Activated CD4-positive, alpha-beta T cell treated with anti-CD3 and anti-CD28 coated beads, Interleukin-2, amount 50 U/mL, for 48 hours (primary cell): ENCODE measurements at regions not wholly inside any gene's neighbourhood (a gene's known extent, or its start where the extent isn't known, plus 50 kb on each side); places are given as distances from the start of the nearest gene placed in this dataset.

ENCODE experiments used
- DNase-seq, 2 experiments: peaks; one replicate each; pipeline ENCODE4 v3.0.0-alpha.2; 2020

- no peak for DNase-seq
Observed at GRCh38 chr18:56374007-56374655, 264.3 kb downstream of the TXNL1 start.

- no peak for DNase-seq
Observed at GRCh38 chr18:56373601-56374000, 264.8 kb downstream of the TXNL1 start.

- no peak for DNase-seq
Observed at GRCh38 chr18:56368066-56368465, 270.3 kb downstream of the TXNL1 start.

DNA sequence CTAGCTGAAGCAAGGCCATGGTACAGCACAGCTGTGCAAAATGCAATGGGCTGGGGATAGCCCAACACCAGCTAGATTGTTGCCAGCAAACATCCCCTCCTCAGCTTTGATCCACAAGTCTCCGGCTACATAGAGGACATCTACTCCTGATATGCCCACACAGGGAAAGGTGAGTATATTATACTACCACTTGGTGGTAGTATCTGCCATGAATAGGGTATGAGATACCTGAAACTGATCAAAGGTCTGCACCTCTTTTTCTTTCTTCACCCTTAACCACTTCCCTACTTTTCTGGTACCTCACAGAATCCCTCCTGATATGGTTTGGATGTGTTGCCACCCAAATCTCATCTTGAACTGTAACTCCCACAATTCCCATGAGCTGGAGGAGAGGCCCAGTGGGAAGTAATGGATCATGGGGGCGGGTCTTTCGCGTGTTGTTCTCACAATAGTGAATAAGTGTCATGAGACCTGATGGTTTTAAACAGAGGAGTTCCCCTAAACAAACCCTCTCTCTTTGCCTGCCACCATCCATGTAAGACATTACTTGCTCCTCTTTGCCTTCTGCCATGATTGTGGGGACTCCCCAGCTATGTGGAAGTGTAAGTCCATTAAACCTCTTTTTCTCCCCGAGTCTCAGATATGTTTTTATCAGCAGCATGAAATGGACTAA lies 279.6 kb downstream of the TXNL1 start:
- no peak for DNase-seq

DNA sequence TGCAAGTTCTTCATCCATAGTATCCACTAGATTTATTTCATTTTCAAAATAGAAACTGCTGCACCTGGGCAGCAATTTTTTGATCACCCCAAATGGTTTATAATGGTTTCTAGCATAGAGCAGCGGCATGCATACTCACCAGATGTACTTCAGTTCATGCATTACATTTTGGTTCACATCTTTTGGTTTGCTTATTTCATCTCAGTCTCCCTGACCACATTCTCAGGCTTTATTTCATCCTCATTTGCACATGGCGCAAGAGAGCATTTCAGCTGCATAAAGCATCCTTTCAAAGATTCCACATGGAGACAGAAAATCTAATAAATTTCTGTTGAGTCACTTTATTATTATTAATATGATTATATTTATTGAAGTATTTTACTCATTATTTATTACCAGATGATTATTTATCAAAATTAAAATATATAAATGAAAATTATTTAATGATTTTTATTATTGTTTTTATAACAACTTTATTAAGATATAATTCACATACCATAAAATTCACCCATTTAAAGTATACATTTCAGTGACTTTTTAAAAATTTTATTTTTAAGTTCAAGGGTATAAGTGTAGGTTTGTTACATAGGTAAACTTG lies 284.6 kb downstream of the TXNL1 start:
- no peak for DNase-seq

DNA sequence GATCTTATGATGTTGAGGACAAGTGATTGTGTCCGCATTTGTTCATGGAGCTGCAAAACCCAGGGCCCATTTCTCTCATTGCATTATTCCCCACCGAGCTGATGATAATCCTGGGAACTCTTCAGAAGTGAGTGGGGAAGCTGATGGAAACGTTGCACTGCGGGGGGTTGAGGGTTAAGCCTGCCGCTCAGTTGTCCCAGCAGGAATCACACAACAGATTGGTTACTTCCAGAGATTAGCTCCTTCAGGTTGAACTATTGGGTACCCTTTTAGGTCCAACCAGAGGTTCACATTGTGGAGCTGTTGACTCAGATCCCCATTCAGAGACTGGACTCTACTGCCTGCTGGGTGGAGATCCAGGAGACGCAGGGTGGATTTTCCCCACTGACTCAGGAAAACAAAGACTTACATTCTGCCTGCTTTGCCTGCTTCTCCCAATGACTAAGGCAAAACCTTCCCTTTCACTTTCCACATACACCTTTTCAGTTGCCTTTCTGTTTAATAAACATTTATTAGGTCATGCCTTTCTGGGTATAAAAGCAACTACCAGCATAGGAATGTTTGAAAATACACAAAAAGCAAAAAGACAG lies 286.4 kb downstream of the TXNL1 start:
- no peak for DNase-seq

- DNase-seq, result no peak
Observed at GRCh38 chr18:56337507-56337906, 300.9 kb downstream of the TXNL1 start.

- no peak for DNase-seq
Observed at GRCh38 chr18:56333839-56334238, 304.6 kb downstream of the TXNL1 start.

DNA sequence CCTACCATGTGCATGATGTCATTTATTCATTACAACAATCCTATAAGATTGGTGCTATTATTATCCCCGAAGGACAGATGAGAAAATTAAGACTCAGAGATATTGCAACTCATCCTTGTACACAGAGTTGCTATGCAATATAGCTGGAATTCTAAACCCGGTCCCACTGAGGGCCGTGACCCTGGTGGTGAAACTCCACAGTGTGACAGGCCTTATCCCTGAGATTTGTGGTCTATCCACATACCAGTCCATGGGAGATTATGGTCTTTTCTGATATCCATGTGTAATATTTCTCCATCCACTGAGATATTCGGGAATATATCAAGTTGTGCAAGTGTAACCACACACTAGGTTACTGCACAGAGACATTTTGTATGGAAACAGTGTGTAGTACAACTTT lies 305.2 kb downstream of the TXNL1 start:
- no peak for DNase-seq

DNA sequence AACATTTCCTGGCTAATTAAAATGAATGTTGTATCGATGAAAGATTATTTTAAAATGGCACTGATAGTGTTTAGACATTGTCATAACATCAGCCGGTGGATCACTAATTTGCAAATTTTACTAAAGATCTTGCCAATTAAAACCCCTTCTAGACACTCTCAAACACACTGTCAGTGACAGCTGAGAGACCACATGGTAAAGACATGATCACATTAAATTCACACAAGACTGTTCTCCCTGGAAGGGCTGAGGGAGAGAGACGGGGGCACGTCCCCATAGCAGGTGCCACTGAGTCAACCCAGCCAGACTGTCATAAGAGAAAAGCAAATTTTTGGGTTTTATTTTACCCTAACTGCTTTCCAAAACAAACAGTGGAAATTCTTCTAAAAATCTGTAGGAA lies 306.0 kb downstream of the TXNL1 start:
- DNase-seq, result no peak

GRCh38 chr18:56330366-56331110 lies 307.9 kb downstream of the TXNL1 start:
- no peak for DNase-seq

- no peak for DNase-seq
Observed at GRCh38 chr18:56329536-56329935, 308.9 kb downstream of the TXNL1 start.

GRCh38 chr18:56327191-56327885 lies 311.1 kb downstream of the TXNL1 start:
- no peak for DNase-seq

- no peak for DNase-seq
Observed at GRCh38 chr18:56326336-56327072, 311.9 kb downstream of the TXNL1 start.

DNA sequence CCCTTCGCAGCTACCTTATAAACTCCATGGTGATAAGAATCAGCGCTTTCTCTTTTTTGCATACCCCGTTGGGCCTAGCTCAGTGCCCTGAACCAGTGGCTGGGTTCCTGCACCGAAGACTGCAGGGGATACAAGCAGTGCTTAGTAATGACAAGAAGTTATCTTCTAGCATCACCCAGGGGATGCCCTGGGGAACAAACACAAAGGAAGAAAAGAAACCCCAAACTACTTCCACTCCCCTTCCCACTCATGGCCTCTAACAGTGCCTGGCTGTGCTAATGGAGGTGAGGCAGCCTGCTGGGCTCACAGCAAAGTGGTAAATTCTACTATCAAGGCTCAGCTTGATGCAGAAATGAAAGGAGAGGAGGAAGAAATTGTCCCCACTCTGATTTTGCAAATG lies 314.7 kb downstream of the TXNL1 start:
- no peak for DNase-seq

DNA sequence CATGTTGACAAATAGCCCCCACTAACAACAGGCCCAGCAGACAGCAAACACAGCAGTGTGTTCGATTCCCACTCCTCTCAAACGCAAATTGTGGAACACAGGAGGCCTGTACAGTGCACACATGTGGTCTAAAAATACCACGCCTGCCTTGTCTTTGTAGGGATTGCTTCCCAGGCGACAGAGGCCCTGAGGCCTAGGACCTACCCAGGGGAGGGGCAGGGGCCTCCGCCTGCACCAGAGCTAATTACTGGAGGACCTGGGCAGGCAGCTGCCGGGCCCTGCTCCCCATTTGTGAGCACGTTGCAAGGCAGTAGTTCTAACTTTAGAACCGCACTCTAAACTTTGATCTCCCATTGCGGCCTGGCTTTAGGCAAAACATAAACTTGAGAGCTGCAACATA lies 316.0 kb downstream of the TXNL1 start:
- DNase-seq, result no peak

DNA sequence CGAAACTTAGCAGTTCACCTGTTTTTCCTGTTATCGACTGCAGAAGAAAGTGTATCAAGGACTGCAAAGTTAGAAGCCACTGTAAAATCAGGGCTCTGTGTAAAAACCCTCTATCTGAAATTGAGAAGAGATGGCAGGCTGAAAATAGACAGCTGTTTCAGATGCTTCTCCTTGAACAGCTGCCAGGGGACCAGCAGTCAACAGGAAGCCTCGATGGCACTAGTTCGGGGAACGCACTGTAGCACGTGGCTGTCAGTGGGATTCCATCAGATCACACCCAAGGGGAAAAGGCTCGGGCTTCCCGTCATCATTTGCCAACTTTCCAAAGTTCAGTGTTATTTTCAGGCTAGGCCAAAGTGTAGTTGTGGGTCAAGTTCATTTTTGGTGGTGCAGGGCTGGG lies 316.9 kb downstream of the TXNL1 start:
- no peak for DNase-seq

GRCh38 chr18:56319953-56320352 lies 318.4 kb downstream of the TXNL1 start:
- DNase-seq, result no peak

GRCh38 chr18:56316727-56317126 lies 321.7 kb downstream of the TXNL1 start:
- no peak for DNase-seq

DNA sequence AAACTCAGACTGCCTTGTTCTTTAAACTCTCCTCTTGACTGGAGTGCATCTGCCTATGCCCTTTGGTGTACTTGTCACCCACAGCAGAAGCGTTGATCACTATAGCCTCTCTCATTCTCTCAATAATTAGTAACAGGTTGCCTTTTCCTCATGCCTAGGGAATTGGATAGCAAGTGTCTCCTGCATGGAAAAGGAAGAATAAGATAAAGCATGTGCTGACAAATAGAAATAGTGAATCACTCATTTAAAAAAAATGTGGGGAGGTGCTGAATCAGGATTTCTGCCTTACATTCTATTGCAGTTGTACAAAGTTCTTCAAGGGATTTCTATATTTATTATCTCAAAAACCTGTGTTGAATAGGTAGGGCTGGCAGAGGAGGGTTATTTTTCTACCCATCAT lies 323.0 kb downstream of the TXNL1 start:
- DNase-seq, result no peak

GRCh38 chr18:56314396-56314795 lies 324.0 kb downstream of the TXNL1 start:
- DNase-seq, result no peak
